HEK293 (cell line): ENCODE measurements at regions not wholly inside any gene's neighbourhood (a gene's known extent, or its start where the extent isn't known, plus 50 kb on each side); places are given as distances from the start of the nearest gene placed in this dataset.

ENCODE experiments used
- CTCF ChIA-PET: fragments of 350-600 bp; formaldehyde crosslinking; extraction: SDS; loops from one replicate; lab custom pipeline; 2021; ENCODE audit warnings: antibody characterized with exemption; lab: Yijun Ruan, JAX
- POLR2A ChIA-PET: fragments of 300-600 bp; formaldehyde crosslinking; extraction: SDS; loops from one replicate; lab custom pipeline; 2020; ENCODE audit warnings: antibody characterized with exemption, inconsistent platforms; lab: Yijun Ruan, JAX
- H3K27ac ChIP-seq: fragments of 200-500 bp; sonication (Bioruptor generic); 2 replicates; pipeline ENCODE4 v1.5.1; 2014; ENCODE audit warnings: low read depth, low read length, control low read depth, inconsistent platforms; ENCODE audit errors: extremely low read depth
- H3K36me3 ChIP-seq, 2 experiments: fragments of 200-500 bp in 1 of 2; sonication (Bioruptor generic) in 1 of 2; 1 replicate in 1 of 2; 2 replicates in 1 of 2; pipeline ENCODE4 v1.5.1; 2014 to 2017; ENCODE audit warnings: inconsistent platforms in 2 of 2, low read length in 2 of 2; ENCODE audit not compliant: control insufficient read depth in 2 of 2, insufficient read depth in 1 of 2
- H3K4me1 ChIP-seq: fragments of 200-500 bp; sonication (Bioruptor generic); 2 replicates; pipeline ENCODE4 v1.5.1; 2014; ENCODE audit warnings: mild to moderate bottlenecking, low read length, inconsistent platforms; ENCODE audit not compliant: control insufficient read depth, insufficient read depth
- H3K4me3 ChIP-seq: 2 replicates; pipeline ENCODE4 v1.5.1; 2011; ENCODE audit warnings: low read depth, mild to moderate bottlenecking, control low read depth, low read length, moderate library complexity
- H3K9me3 ChIP-seq: fragments of 200-500 bp; sonication (Bioruptor generic); 2 replicates; pipeline ENCODE4 v1.5.1; 2014; ENCODE audit warnings: low read depth, low read length, inconsistent platforms; ENCODE audit not compliant: control insufficient read depth, insufficient read depth
- CTCF ChIP-seq: fragments of 450-650 bp; formaldehyde crosslinking; IDR thresholded peaks from 2 replicates; pipeline ENCODE4 v1.5.1; 2016; ENCODE audit warnings: missing biosample characterization, missing genetic modification characterization
- GLI4 ChIP-seq: fragments of 450-650 bp; formaldehyde crosslinking; IDR thresholded peaks from 2 replicates; pipeline ENCODE4 v1.5.1; 2016; ENCODE audit warnings: missing biosample characterization, missing genetic modification characterization
- HOXA7 ChIP-seq: sonication (generic); formaldehyde crosslinking; IDR thresholded peaks from 2 replicates; pipeline ENCODE4 v1.8.1; 2022; ENCODE audit warnings: missing genetic modification reagents, borderline replicate concordance
- INSM2 ChIP-seq: fragments of 450-650 bp; formaldehyde crosslinking; IDR thresholded peaks from 2 replicates; pipeline ENCODE4 v1.5.1; 2016; ENCODE audit warnings: missing biosample characterization, missing genetic modification characterization
- MYNN ChIP-seq: fragments of 450-650 bp; formaldehyde crosslinking; IDR thresholded peaks from 2 replicates; pipeline ENCODE4 v1.5.1; 2016; ENCODE audit warnings: missing biosample characterization, missing genetic modification characterization, borderline replicate concordance
- PRDM10 ChIP-seq: fragments of 450-650 bp; formaldehyde crosslinking; IDR thresholded peaks from 2 replicates; pipeline ENCODE4 v1.5.1; 2016; ENCODE audit warnings: missing biosample characterization, missing genetic modification characterization
- SP7 ChIP-seq: fragments of 450-650 bp; formaldehyde crosslinking; IDR thresholded peaks from 2 replicates; pipeline ENCODE4 v1.5.1; 2016; ENCODE audit warnings: missing biosample characterization, missing genetic modification characterization
- ZBTB1 ChIP-seq: fragments of 450-650 bp; formaldehyde crosslinking; IDR thresholded peaks from 2 replicates; pipeline ENCODE4 v1.5.1; 2016; ENCODE audit warnings: missing biosample characterization, missing genetic modification characterization
- ZBTB17 ChIP-seq: fragments of 450-650 bp; formaldehyde crosslinking; IDR thresholded peaks from 2 replicates; pipeline ENCODE4 v1.5.1; 2016; ENCODE audit warnings: missing biosample characterization, missing genetic modification characterization
- ZBTB44 ChIP-seq: fragments of 450-650 bp; IDR thresholded peaks from 2 replicates; pipeline ENCODE4 v1.5.1; 2018; ENCODE audit warnings: missing biosample characterization, mild to moderate bottlenecking, missing genetic modification characterization
- ZIC2 ChIP-seq: fragments of 450-650 bp; formaldehyde crosslinking; IDR thresholded peaks from 2 replicates; pipeline ENCODE4 v1.5.1; 2016; ENCODE audit warnings: missing biosample characterization, missing genetic modification characterization
- ZNF138 ChIP-seq: fragments of 450-650 bp; formaldehyde crosslinking; IDR thresholded peaks from 2 replicates; pipeline ENCODE4 v1.5.1; 2016; ENCODE audit warnings: missing biosample characterization, missing genetic modification characterization, borderline replicate concordance
- ZNF155 ChIP-seq: fragments of 450-650 bp; formaldehyde crosslinking; IDR thresholded peaks from 2 replicates; pipeline ENCODE4 v1.5.1; 2016; ENCODE audit warnings: missing biosample characterization, missing genetic modification characterization
- ZNF274 ChIP-seq, 2 experiments: fragments of 200-500 bp in 1 of 2; fragments of 450-650 bp in 1 of 2; sonication (Bioruptor generic) in 1 of 2; formaldehyde crosslinking in 1 of 2; IDR thresholded peaks; 2 replicates each; pipeline versions ENCODE4 v1.5.1 to v1.6.1; 2014 to 2016; ENCODE audit warnings: borderline replicate concordance in 1 of 2, inconsistent platforms in 1 of 2, low read length in 1 of 2, missing biosample characterization in 1 of 2, missing genetic modification characterization in 1 of 2
- ZNF302 ChIP-seq: fragments of 450-650 bp; formaldehyde crosslinking; IDR thresholded peaks from 2 replicates; pipeline ENCODE4 v1.5.1; 2016; ENCODE audit warnings: missing biosample characterization, missing genetic modification characterization, low read depth
- ZNF354C ChIP-seq: fragments of 450-650 bp; formaldehyde crosslinking; IDR thresholded peaks from 2 replicates; pipeline ENCODE4 v1.5.1; 2016; ENCODE audit warnings: missing biosample characterization, missing genetic modification characterization, low read depth, borderline replicate concordance
- ZNF404 ChIP-seq: fragments of 450-650 bp; formaldehyde crosslinking; IDR thresholded peaks from 2 replicates; pipeline ENCODE4 v1.5.1; 2017; ENCODE audit warnings: missing biosample characterization, missing genetic modification characterization
- ZNF449 ChIP-seq: fragments of 450-650 bp; formaldehyde crosslinking; IDR thresholded peaks from 2 replicates; pipeline ENCODE4 v1.5.1; 2017; ENCODE audit warnings: missing biosample characterization, mild to moderate bottlenecking, missing genetic modification characterization, moderate library complexity
- ZNF48 ChIP-seq: fragments of 450-650 bp; formaldehyde crosslinking; IDR thresholded peaks from 2 replicates; pipeline ENCODE4 v1.5.1; 2016; ENCODE audit warnings: missing biosample characterization, missing genetic modification characterization
- ZNF530 ChIP-seq: fragments of 450-650 bp; formaldehyde crosslinking; IDR thresholded peaks from 2 replicates; pipeline ENCODE4 v1.5.1; 2016; ENCODE audit warnings: low read depth, missing biosample characterization, missing genetic modification characterization
- ZNF623 ChIP-seq: fragments of 450-650 bp; formaldehyde crosslinking; IDR thresholded peaks from 2 replicates; pipeline ENCODE4 v1.5.1; 2016; ENCODE audit warnings: missing biosample characterization, missing genetic modification characterization

- no peak for TF ChIP-seq PRDM10 (tag by site-specific recombination)
- TF ChIP-seq ZNF530 (tag by site-specific recombination): no peak
- no peak for TF ChIP-seq ZBTB44 (tag by site-specific recombination)
Observed at GRCh38 chr2:234399451-234400246, 97.2 kb downstream of the ARL4C start (continued).

- ChIA-PET POLR2A (no interaction called here), CTCF (no interaction called here)
- Histone ChIP-seq H3K36me3 (no peaks in the 10 kb centered on the region), H3K9me3 (no peaks in the 10 kb centered on the region), H3K27ac (no peak overlapping the region), H3K4me1 (no peaks in the 10 kb centered on the region), H3K4me3 (no peak overlapping the region)
- TF ChIP-seq INSM2 (tag by site-specific recombination): no peak
- no peak for TF ChIP-seq MYNN (tag by site-specific recombination)
- no peak for TF ChIP-seq ZNF530 (tag by site-specific recombination)
- TF ChIP-seq CTCF (tag by site-specific recombination): no peak
- no peak for TF ChIP-seq GLI4 (tag by site-specific recombination)
- no peak for TF ChIP-seq ZNF274 (IDR thresholded peaks at IDR 0.05; ENCODE audit: low read length)
- no peak for TF ChIP-seq ZNF274 (tag by site-specific recombination; IDR thresholded peaks at IDR 0.05; ENCODE audit: borderline replicate concordance)
Observed at GRCh38 chr2:234398531-234398930, 98.3 kb downstream of the ARL4C start.

- no peaks in the 10 kb centered on the region for H3K36me3 ChIP-seq
- H3K4me1 ChIP-seq: no peaks in the 10 kb centered on the region
- no peaks in the 10 kb centered on the region for H3K9me3 ChIP-seq
- no peak overlapping the region for H3K27ac ChIP-seq
- POLR2A ChIA-PET: no interaction called here
- CTCF ChIA-PET: interaction anchor here (0.8 kb wide), 1 partner anchor 10 kb away, joined by 4 read pairs; no protein-coding TSS in a partner anchor
- H3K4me3 ChIP-seq: no peak overlapping the region
- TF ChIP-seq ZNF404 (tag by site-specific recombination) (no peak), ZNF302 (tag by site-specific recombination) (no peak), ZNF138 (tag by site-specific recombination) (no peak), ZNF449 (tag by site-specific recombination) (peak; percentile 29; the same call in 1 of the 2 replicates), ZNF48 (tag by site-specific recombination) (no peak), ZNF354C (tag by site-specific recombination) (no peak), ZNF623 (no peak), ZIC2 (tag by site-specific recombination) (peak; percentile 40), ZBTB17 (tag by site-specific recombination) (0 out of 2 replicates have a peak, but pooled peaks have one; percentile 17), ZBTB1 (no peak), HOXA7 (no peak), ZNF155 (tag by site-specific recombination) (no peak), SP7 (no peak)
Observed at GRCh38 chr2:234395891-234396420, 100.9 kb downstream of the ARL4C start.
